Esophagus squamous epithelium (tissue), 5 donors: ENCODE measurements at regions not wholly inside any gene's neighbourhood (a gene's known extent, or its start where the extent isn't known, plus 50 kb on each side); places are given as distances from the start of the nearest gene placed in this dataset.

Experiments used
- DNase-seq: peaks from one replicate; lab custom pipeline; 2025; lab: John Stamatoyannopoulos, UW
- H3K27ac ChIP-seq, 4 donors: fragments of 200-600 bp; sonication (generic); one replicate each; pipeline ENCODE4 v1.5.1; 2016 to 2019; ENCODE audit warnings: mild to moderate bottlenecking in 1 of 4
- H3K27me3 ChIP-seq, 4 donors: fragments of 200-600 bp; sonication (generic); 1 replicate in 3 of 4; 2 replicates in 1 of 4; pipeline versions ENCODE4 v1.5.1 to v1.6.0; 2017 to 2021; ENCODE audit warnings: antibody characterized with exemption in 1 of 4
- H3K36me3 ChIP-seq, 3 donors: fragments of 200-600 bp; sonication (generic); one replicate each; pipeline ENCODE4 v1.5.1; 2016 to 2019
- H3K4me1 ChIP-seq, 3 donors: fragments of 200-600 bp; sonication (generic); one replicate each; pipeline ENCODE4 v1.5.1; 2017 to 2019
- H3K4me3 ChIP-seq, 4 donors: fragments of 200-600 bp; sonication (generic); 1 replicate in 3 of 4; 2 replicates in 1 of 4; pipeline ENCODE4 v1.5.1; 2016 to 2019; ENCODE audit warnings: mild to moderate bottlenecking in 2 of 4, moderate library complexity in 1 of 4
- H3K9me3 ChIP-seq, 3 donors: fragments of 200-600 bp; sonication (generic); one replicate each; pipeline ENCODE4 v1.5.1; 2016 to 2019
- POLR2A ChIP-seq, 4 donors: fragments of 450-650 bp; IDR thresholded peaks; one replicate each; pipeline ENCODE4 v1.6.1; 2017; ENCODE audit warnings: antibody characterized with exemption in 4 of 4, mild to moderate bottlenecking in 4 of 4, moderate library complexity in 3 of 4
- WGBS, 2 donors: methylation state at CpG; one replicate each; pipeline ENCODE4 v1.1.5; 2018; 5-methylcytosine and 5-hydroxymethylcytosine counted together
- intact Hi-C: fragments of 100-400 bp; cut with DNase I; formaldehyde crosslinking; loops from one replicate; pipeline ENCODE4 v1.15.0; 2022
- TF ChIP-seq, protein P1 (sequence below), 6 experiments: fragments of 450-650 bp in 4 of 6; fragments of 200-600 bp in 2 of 6; sonication (generic) in 2 of 6; IDR thresholded peaks; one replicate each; pipeline ENCODE4 v1.5.1; 2016 to 2019; ENCODE audit warnings: antibody characterized with exemption in 6 of 6, mild to moderate bottlenecking in 4 of 6, moderate library complexity in 4 of 6
- donor health status: DM: yes; HTN: yes; CAD: no.

DNA sequence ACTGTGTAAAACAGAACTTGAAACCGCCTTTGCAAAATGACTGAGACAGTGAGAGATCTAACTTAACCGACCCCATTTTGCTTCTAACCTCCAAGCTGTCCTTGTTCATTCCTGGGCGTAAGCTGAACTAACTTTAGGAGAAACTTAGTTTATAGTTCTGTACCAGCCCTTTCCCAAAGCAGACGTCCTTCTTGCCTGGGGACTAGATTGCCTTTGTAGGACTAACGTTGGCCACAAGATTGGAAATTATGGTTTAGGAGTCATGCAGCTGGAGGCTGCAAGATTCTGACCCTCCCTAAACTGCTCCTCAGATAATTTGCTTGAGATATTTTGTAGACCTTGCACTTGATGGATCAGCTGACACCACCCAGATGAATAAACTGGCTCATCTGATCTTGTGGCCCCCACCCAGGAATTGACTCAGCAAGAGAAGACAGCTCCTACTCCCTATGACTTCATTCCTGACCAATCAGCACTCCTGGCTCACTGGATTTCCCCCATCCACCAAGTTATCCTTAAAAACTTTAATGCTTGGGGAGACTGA lies 219.9 kb upstream of the PROK2 start:
- Histone ChIP-seq H3K9me3 (no peaks in the 10 kb centered on the region), H3K27me3 (no peaks in the 10 kb centered on the region), H3K4me1 (no peaks in the 10 kb centered on the region), H3K4me3 (no peak overlapping the region), H3K36me3 (no peaks in the 10 kb centered on the region), H3K27ac (no peak overlapping the region)
- no peak for TF ChIP-seq POLR2A (IDR thresholded peaks at IDR 0.05)
- TF ChIP-seq, protein P1, sequence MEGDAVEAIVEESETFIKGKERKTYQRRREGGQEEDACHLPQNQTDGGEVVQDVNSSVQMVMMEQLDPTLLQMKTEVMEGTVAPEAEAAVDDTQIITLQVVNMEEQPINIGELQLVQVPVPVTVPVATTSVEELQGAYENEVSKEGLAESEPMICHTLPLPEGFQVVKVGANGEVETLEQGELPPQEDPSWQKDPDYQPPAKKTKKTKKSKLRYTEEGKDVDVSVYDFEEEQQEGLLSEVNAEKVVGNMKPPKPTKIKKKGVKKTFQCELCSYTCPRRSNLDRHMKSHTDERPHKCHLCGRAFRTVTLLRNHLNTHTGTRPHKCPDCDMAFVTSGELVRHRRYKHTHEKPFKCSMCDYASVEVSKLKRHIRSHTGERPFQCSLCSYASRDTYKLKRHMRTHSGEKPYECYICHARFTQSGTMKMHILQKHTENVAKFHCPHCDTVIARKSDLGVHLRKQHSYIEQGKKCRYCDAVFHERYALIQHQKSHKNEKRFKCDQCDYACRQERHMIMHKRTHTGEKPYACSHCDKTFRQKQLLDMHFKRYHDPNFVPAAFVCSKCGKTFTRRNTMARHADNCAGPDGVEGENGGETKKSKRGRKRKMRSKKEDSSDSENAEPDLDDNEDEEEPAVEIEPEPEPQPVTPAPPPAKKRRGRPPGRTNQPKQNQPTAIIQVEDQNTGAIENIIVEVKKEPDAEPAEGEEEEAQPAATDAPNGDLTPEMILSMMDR (IDR thresholded peaks at IDR 0.05): no peak
- WGBS, 2 donors: 79 to 91% methylated on average over 5 of the region's 5 CpGs
- DNase-seq: no peak
- intact Hi-C loops: no loop called here

DNA sequence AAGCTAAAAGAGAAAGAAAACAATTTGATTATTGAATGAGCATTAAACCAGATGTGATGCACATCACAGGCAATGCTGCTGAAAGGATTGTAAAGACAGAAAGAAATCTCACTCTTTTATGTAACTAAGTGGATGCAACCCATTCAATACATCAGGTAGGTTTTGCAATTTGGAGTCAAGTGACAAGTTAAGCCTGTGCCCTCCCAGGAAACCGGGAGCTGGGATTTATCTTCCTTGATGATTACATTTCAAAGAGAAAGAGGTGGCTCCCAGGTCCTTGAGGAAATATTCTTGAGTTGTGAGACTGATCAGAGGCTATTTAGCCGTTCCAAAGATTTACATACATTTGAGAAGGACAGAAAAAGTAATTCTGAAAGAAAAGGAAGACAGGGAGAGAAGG lies 219.0 kb upstream of the PROK2 start:
- WGBS, 2 donors: 72 to 79% methylated on average over 2 of the region's 2 CpGs
- no peaks in the 10 kb centered on the region for H3K9me3 ChIP-seq
- no peak for DNase-seq
- H3K27ac ChIP-seq: no peak overlapping the region
- no peak overlapping the region for H3K4me3 ChIP-seq
- intact Hi-C loops: no loop called here
- H3K4me1 ChIP-seq: no peaks in the 10 kb centered on the region
- no peak for TF ChIP-seq POLR2A (IDR thresholded peaks at IDR 0.05)
- TF ChIP-seq, protein P1 (IDR thresholded peaks at IDR 0.05): no peak
- H3K36me3 ChIP-seq: no peaks in the 10 kb centered on the region
- no peaks in the 10 kb centered on the region for H3K27me3 ChIP-seq

DNA sequence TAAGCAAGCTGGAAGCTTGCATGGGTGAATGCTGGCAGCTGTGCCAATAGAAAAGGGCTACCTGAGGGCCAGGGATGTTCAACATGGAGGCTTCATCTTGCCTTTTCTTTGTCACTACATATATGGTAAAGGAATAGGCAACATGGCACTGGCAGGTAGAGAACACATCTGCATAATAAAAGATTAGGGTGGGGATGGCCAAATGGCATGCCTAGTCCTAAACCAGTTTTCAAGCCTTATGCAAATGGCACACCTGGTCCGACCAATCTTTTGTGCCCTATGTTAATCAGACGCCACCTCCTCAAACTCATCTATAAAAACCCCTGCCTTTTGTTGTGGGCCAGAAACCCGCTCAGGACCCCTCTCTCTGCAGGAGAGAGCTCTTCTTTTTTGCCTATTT lies 216.8 kb upstream of the PROK2 start:
- no peak overlapping the region for H3K27ac ChIP-seq
- TF ChIP-seq, protein P1 (IDR thresholded peaks at IDR 0.05): no peak
- no peak for TF ChIP-seq POLR2A (IDR thresholded peaks at IDR 0.05)
- no peaks in the 10 kb centered on the region for H3K4me1 ChIP-seq
- no peak overlapping the region for H3K4me3 ChIP-seq
- intact Hi-C loops: no loop called here
- H3K36me3 ChIP-seq: no peaks in the 10 kb centered on the region
- H3K9me3 ChIP-seq: no peaks in the 10 kb centered on the region
- H3K27me3 ChIP-seq: no peaks in the 10 kb centered on the region
- DNase-seq: no peak
- 60 to 79% methylated on average over 3 of the region's 3 CpGs for WGBS, 2 donors

DNA sequence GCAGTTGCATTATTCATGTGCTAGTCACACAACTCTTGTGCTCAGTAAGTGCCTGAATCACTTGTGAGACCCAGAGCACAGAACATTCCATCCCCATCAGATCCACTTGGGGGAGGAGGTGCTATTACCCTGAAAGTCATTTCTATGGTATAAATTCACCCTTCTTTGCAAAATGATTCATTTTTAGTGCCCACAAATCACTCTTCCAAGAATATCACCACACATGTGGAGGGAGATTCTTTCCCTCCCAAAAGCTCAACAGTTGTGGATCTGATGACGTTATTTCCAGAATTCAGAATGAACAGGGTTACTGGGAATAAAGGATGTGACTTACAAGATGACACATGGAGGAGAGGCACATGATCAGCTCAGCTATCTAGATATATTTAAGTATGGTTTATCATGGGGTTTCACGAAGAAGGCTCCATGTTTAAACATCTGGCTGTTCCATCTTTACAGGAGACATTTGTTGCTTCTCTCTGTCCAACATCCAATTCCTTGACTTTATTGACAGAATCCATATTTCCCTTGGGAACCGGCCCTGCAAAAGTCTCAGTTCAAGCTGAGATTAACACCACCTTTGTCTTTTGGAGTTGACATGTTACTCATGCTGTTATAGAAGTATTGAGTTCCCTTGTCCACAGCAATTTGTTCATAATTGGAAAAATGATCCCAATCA lies 214.2 kb upstream of the PROK2 start:
- H3K4me1 ChIP-seq: no peaks in the 10 kb centered on the region
- TF ChIP-seq, protein P1 (IDR thresholded peaks at IDR 0.05): no peak
- TF ChIP-seq POLR2A (IDR thresholded peaks at IDR 0.05): no peak
- H3K36me3 ChIP-seq: no peaks in the 10 kb centered on the region
- H3K9me3 ChIP-seq: no peaks in the 10 kb centered on the region
- 64 to 68% methylated on average over 3 of the region's 3 CpGs for WGBS, 2 donors
- intact Hi-C loops: no loop called here
- no peak overlapping the region for H3K4me3 ChIP-seq
- no peak overlapping the region for H3K27ac ChIP-seq
- peaks cover 0 to 3% (median 0%) of the 10 kb centered on the region in 4 donors for H3K27me3 ChIP-seq
- DNase-seq: no peak

DNA sequence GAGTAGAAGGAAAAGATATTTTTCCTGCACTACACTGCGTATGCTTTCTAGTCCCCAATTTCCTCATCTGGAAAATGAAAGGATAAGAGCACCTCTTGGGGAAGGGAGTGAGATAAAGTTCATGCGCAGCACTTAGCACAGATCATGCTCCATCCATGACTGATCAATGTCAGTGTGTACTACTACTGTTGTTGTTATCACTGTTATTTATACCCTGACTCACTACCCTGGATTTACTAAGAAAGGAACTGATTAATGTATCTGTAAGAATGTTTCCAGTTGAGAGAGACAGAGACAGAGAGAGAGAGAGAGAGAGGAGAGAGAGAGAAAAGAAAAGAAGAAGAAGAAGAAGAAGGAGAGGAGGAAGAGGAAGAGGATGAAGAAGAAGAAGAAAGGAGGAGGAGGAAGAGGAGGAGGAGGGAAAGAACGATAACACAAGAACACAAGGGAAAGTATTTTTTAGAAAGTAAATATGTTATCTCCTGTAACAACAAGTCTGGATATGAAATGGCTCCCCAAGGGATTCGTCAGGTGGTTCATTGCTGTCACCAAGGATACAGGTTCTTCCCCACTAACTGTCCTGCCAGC lies 212.2 kb upstream of the PROK2 start:
- no peak for DNase-seq
- no peak overlapping the region for H3K4me3 ChIP-seq
- H3K27ac ChIP-seq: no peak overlapping the region
- no peaks in the 10 kb centered on the region for H3K4me1 ChIP-seq
- no peaks in the 10 kb centered on the region for H3K36me3 ChIP-seq
- intact Hi-C loops: no loop called here
- TF ChIP-seq, protein P1 (IDR thresholded peaks at IDR 0.05): no peak
- TF ChIP-seq POLR2A (IDR thresholded peaks at IDR 0.05): no peak
- 56 to 65% methylated on average over 4 of the region's 4 CpGs for WGBS, 2 donors
- H3K27me3 ChIP-seq: peaks cover 0 to 3% (median 0%) of the 10 kb centered on the region in 4 donors
- H3K9me3 ChIP-seq: no peaks in the 10 kb centered on the region
